ENCODE measurements at regions not wholly inside any gene's neighbourhood (a gene's known extent, or its start where the extent isn't known, plus 50 kb on each side); places are given as distances from the start of the nearest gene placed in this dataset.
"Not testable (repeated sequence)": the region's sequence is repeated elsewhere in the genome, so short reads cannot be mapped to it uniquely, and the experiment has no call there.

GRCh38 chr7:53229202-53229601 lies 193.8 kb downstream of the POM121L12 start:
- Histone ChIP-seq H3K36me3 (ENCODE audit: control insufficient read depth in 3 of 3, insufficient read depth in 3 of 3, low read length in 3 of 3) (no peaks in the 10 kb centered on the region), H3K4me1 (ENCODE audit: control insufficient read depth in 3 of 3, insufficient read depth in 3 of 3, low read length in 3 of 3) (no peaks in the 10 kb centered on the region), H3K27ac (ENCODE audit: low read depth, low read length) (no peak overlapping the region), H3K4me3 (ENCODE audit: low read length in 3 of 3) (no peak overlapping the region), H3K27me3 (ENCODE audit: control insufficient read depth in 3 of 3, insufficient read depth in 3 of 3, low read length in 3 of 3) (no peaks in the 10 kb centered on the region), H3K9me3 (ENCODE audit: control insufficient read depth in 3 of 3, low read length in 3 of 3) (peaks cover 0 to 2% (median 0%) of the 10 kb centered on the region in 3 donors), H3K9ac (ENCODE audit: low read depth in 1 of 3, low read length in 3 of 3) (no peak overlapping the region)

GRCh38 chr7:53237344-53237913 lies 202.0 kb downstream of the POM121L12 start:
- H3K9me3 ChIP-seq (ENCODE audit: control insufficient read depth in 3 of 3, low read length in 3 of 3): no peaks in the 10 kb centered on the region
- no peak overlapping the region for H3K9ac ChIP-seq (ENCODE audit: low read depth in 1 of 3, low read length in 3 of 3)
- H3K4me3 ChIP-seq (ENCODE audit: low read length in 3 of 3): no peak overlapping the region
- no peaks in the 10 kb centered on the region for H3K4me1 ChIP-seq (ENCODE audit: control insufficient read depth in 3 of 3, insufficient read depth in 3 of 3, low read length in 3 of 3)
- H3K27me3 ChIP-seq (ENCODE audit: control insufficient read depth in 3 of 3, insufficient read depth in 3 of 3, low read length in 3 of 3): no peaks in the 10 kb centered on the region
- no peaks in the 10 kb centered on the region for H3K36me3 ChIP-seq (ENCODE audit: control insufficient read depth in 3 of 3, insufficient read depth in 3 of 3, low read length in 3 of 3)
- no peak overlapping the region for H3K27ac ChIP-seq (ENCODE audit: low read depth, low read length)

- H3K4me3 ChIP-seq (ENCODE audit: low read length in 3 of 3): no peak overlapping the region
- no peaks in the 10 kb centered on the region for H3K9me3 ChIP-seq (ENCODE audit: control insufficient read depth in 3 of 3, low read length in 3 of 3)
- no peaks in the 10 kb centered on the region for H3K36me3 ChIP-seq (ENCODE audit: control insufficient read depth in 3 of 3, insufficient read depth in 3 of 3, low read length in 3 of 3)
- H3K27ac ChIP-seq (ENCODE audit: low read depth, low read length): no peak overlapping the region
- no peak overlapping the region for H3K9ac ChIP-seq (ENCODE audit: low read depth in 1 of 3, low read length in 3 of 3)
- H3K27me3 ChIP-seq (ENCODE audit: control insufficient read depth in 3 of 3, insufficient read depth in 3 of 3, low read length in 3 of 3): no peaks in the 10 kb centered on the region
- no peaks in the 10 kb centered on the region for H3K4me1 ChIP-seq (ENCODE audit: control insufficient read depth in 3 of 3, insufficient read depth in 3 of 3, low read length in 3 of 3)
These were observed 202.7 kb downstream of the POM121L12 start for GRCh38 chr7:53238021-53238605.

- not testable (repeated sequence) for H3K27me3 ChIP-seq (ENCODE audit: control insufficient read depth in 3 of 3, insufficient read depth in 3 of 3, low read length in 3 of 3); H3K9ac ChIP-seq (ENCODE audit: low read depth in 1 of 3, low read length in 3 of 3); H3K9me3 ChIP-seq (ENCODE audit: control insufficient read depth in 3 of 3, low read length in 3 of 3); H3K4me3 ChIP-seq (ENCODE audit: low read length in 3 of 3); H3K27ac ChIP-seq (ENCODE audit: low read depth, low read length); H3K36me3 ChIP-seq (ENCODE audit: control insufficient read depth in 3 of 3, insufficient read depth in 3 of 3, low read length in 3 of 3); H3K4me1 ChIP-seq (ENCODE audit: control insufficient read depth in 3 of 3, insufficient read depth in 3 of 3, low read length in 3 of 3)
These were observed 203.7 kb downstream of the POM121L12 start for GRCh38 chr7:53239151-53239550.

GRCh38 chr7:53245721-53246120 lies 210.3 kb downstream of the POM121L12 start:
- H3K27ac ChIP-seq (ENCODE audit: low read depth, low read length): no peak overlapping the region
- no peaks in the 10 kb centered on the region for H3K27me3 ChIP-seq (ENCODE audit: control insufficient read depth in 3 of 3, insufficient read depth in 3 of 3, low read length in 3 of 3)
- no peak overlapping the region for H3K9ac ChIP-seq (ENCODE audit: low read depth in 1 of 3, low read length in 3 of 3)
- H3K4me1 ChIP-seq (ENCODE audit: control insufficient read depth in 3 of 3, insufficient read depth in 3 of 3, low read length in 3 of 3): no peaks in the 10 kb centered on the region
- no peaks in the 10 kb centered on the region for H3K9me3 ChIP-seq (ENCODE audit: control insufficient read depth in 3 of 3, low read length in 3 of 3)
- no peak overlapping the region for H3K4me3 ChIP-seq (ENCODE audit: low read length in 3 of 3)
- no peaks in the 10 kb centered on the region for H3K36me3 ChIP-seq (ENCODE audit: control insufficient read depth in 3 of 3, insufficient read depth in 3 of 3, low read length in 3 of 3)

- Histone ChIP-seq H3K4me3 (ENCODE audit: low read length in 3 of 3) (no peak overlapping the region), H3K27ac (ENCODE audit: low read depth, low read length) (no peak overlapping the region), H3K27me3 (ENCODE audit: control insufficient read depth in 3 of 3, insufficient read depth in 3 of 3, low read length in 3 of 3) (no peaks in the 10 kb centered on the region), H3K4me1 (ENCODE audit: control insufficient read depth in 3 of 3, insufficient read depth in 3 of 3, low read length in 3 of 3) (no peaks in the 10 kb centered on the region), H3K9ac (ENCODE audit: low read depth in 1 of 3, low read length in 3 of 3) (no peak overlapping the region), H3K36me3 (ENCODE audit: control insufficient read depth in 3 of 3, insufficient read depth in 3 of 3, low read length in 3 of 3) (no peaks in the 10 kb centered on the region), H3K9me3 (ENCODE audit: control insufficient read depth in 3 of 3, low read length in 3 of 3) (no peaks in the 10 kb centered on the region)
These were observed 211.5 kb downstream of the POM121L12 start for GRCh38 chr7:53246957-53247356.

- H3K9ac ChIP-seq (ENCODE audit: low read depth in 1 of 3, low read length in 3 of 3): no peak overlapping the region
- no peaks in the 10 kb centered on the region for H3K4me1 ChIP-seq (ENCODE audit: control insufficient read depth in 3 of 3, insufficient read depth in 3 of 3, low read length in 3 of 3)
- H3K4me3 ChIP-seq (ENCODE audit: low read length in 3 of 3): no peak overlapping the region
- H3K27me3 ChIP-seq (ENCODE audit: control insufficient read depth in 3 of 3, insufficient read depth in 3 of 3, low read length in 3 of 3): no peaks in the 10 kb centered on the region
- H3K27ac ChIP-seq (ENCODE audit: low read depth, low read length): no peak overlapping the region
- H3K9me3 ChIP-seq (ENCODE audit: control insufficient read depth in 3 of 3, low read length in 3 of 3): peaks cover 0 to under 1% (median 0%) of the 10 kb centered on the region in 3 donors
- H3K36me3 ChIP-seq (ENCODE audit: control insufficient read depth in 3 of 3, insufficient read depth in 3 of 3, low read length in 3 of 3): no peaks in the 10 kb centered on the region
These were observed 217.1 kb downstream of the POM121L12 start for GRCh38 chr7:53252539-53252938.

GRCh38 chr7:53272081-53272480 lies 236.6 kb downstream of the POM121L12 start:
- no peak overlapping the region for H3K4me3 ChIP-seq (ENCODE audit: low read length in 3 of 3)
- no peaks in the 10 kb centered on the region for H3K36me3 ChIP-seq (ENCODE audit: control insufficient read depth in 3 of 3, insufficient read depth in 3 of 3, low read length in 3 of 3)
- no peaks in the 10 kb centered on the region for H3K27me3 ChIP-seq (ENCODE audit: control insufficient read depth in 3 of 3, insufficient read depth in 3 of 3, low read length in 3 of 3)
- no peaks in the 10 kb centered on the region for H3K9me3 ChIP-seq (ENCODE audit: control insufficient read depth in 3 of 3, low read length in 3 of 3)
- H3K9ac ChIP-seq (ENCODE audit: low read depth in 1 of 3, low read length in 3 of 3): no peak overlapping the region
- no peaks in the 10 kb centered on the region for H3K4me1 ChIP-seq (ENCODE audit: control insufficient read depth in 3 of 3, insufficient read depth in 3 of 3, low read length in 3 of 3)
- no peak overlapping the region for H3K27ac ChIP-seq (ENCODE audit: low read depth, low read length)

GRCh38 chr7:53281312-53281711 lies 245.9 kb downstream of the POM121L12 start:
- no peak overlapping the region for H3K4me3 ChIP-seq (ENCODE audit: low read length in 3 of 3)
- no peak overlapping the region for H3K9ac ChIP-seq (ENCODE audit: low read depth in 1 of 3, low read length in 3 of 3)
- H3K9me3 ChIP-seq (ENCODE audit: control insufficient read depth in 3 of 3, low read length in 3 of 3): no peaks in the 10 kb centered on the region
- no peaks in the 10 kb centered on the region for H3K4me1 ChIP-seq (ENCODE audit: control insufficient read depth in 3 of 3, insufficient read depth in 3 of 3, low read length in 3 of 3)
- H3K36me3 ChIP-seq (ENCODE audit: control insufficient read depth in 3 of 3, insufficient read depth in 3 of 3, low read length in 3 of 3): no peaks in the 10 kb centered on the region
- H3K27me3 ChIP-seq (ENCODE audit: control insufficient read depth in 3 of 3, insufficient read depth in 3 of 3, low read length in 3 of 3): no peaks in the 10 kb centered on the region
- H3K27ac ChIP-seq (ENCODE audit: low read depth, low read length): no peak overlapping the region

GRCh38 chr7:53292341-53292740 lies 256.9 kb downstream of the POM121L12 start:
- Histone ChIP-seq H3K9me3 (ENCODE audit: control insufficient read depth in 3 of 3, low read length in 3 of 3) (peaks cover 0 to 2% (median 0%) of the 10 kb centered on the region in 3 donors), H3K9ac (ENCODE audit: low read depth in 1 of 3, low read length in 3 of 3) (no peak overlapping the region), H3K4me3 (ENCODE audit: low read length in 3 of 3) (no peak overlapping the region), H3K27ac (ENCODE audit: low read depth, low read length) (no peak overlapping the region), H3K4me1 (ENCODE audit: control insufficient read depth in 3 of 3, insufficient read depth in 3 of 3, low read length in 3 of 3) (no peaks in the 10 kb centered on the region), H3K36me3 (ENCODE audit: control insufficient read depth in 3 of 3, insufficient read depth in 3 of 3, low read length in 3 of 3) (no peaks in the 10 kb centered on the region), H3K27me3 (ENCODE audit: control insufficient read depth in 3 of 3, insufficient read depth in 3 of 3, low read length in 3 of 3) (no peaks in the 10 kb centered on the region)
